GM19193 (cell line): ENCODE measurements at regions not wholly inside any gene's neighbourhood (a gene's known extent, or its start where the extent isn't known, plus 50 kb on each side); places are given as distances from the start of the nearest gene placed in this dataset.

Source experiments
- POLR2A ChIP-seq: IDR thresholded peaks from 4 replicates; pipeline ENCODE4 v1.6.1; 2011; ENCODE audit not compliant: insufficient read depth, insufficient read length; ENCODE audit errors: extremely low read depth

GRCh38 chr3:106421426-106421825 is 552.6 kb upstream of the CBLB start:
- TF ChIP-seq POLR2A, result no peak

GRCh38 chr3:106421909-106422308 is 553.1 kb upstream of the CBLB start:
- TF ChIP-seq POLR2A, result no peak

GRCh38 chr3:106423321-106424225 is 554.8 kb upstream of the CBLB start:
- no peak for TF ChIP-seq POLR2A

GRCh38 chr3:106425026-106425425 is 556.2 kb upstream of the CBLB start:
- no peak for TF ChIP-seq POLR2A

- no peak for TF ChIP-seq POLR2A
Observed at GRCh38 chr3:106425916-106426315, 557.1 kb upstream of the CBLB start.

GRCh38 chr3:106428565-106428994 is 559.8 kb upstream of the CBLB start:
- TF ChIP-seq POLR2A, result no peak

GRCh38 chr3:106431721-106432120 is 562.9 kb upstream of the CBLB start:
- no peak for TF ChIP-seq POLR2A

GRCh38 chr3:106435899-106436453 is 567.2 kb upstream of the CBLB start:
- TF ChIP-seq POLR2A, result no peak

- no peak for TF ChIP-seq POLR2A
Observed at GRCh38 chr3:106438887-106439286, 570.1 kb upstream of the CBLB start.

GRCh38 chr3:106440672-106441071 is 571.9 kb upstream of the CBLB start:
- no peak for TF ChIP-seq POLR2A

- no peak for TF ChIP-seq POLR2A
Observed at GRCh38 chr3:106446271-106446670, 577.5 kb upstream of the CBLB start.

GRCh38 chr3:106447723-106448301 is 579.0 kb upstream of the CBLB start:
- TF ChIP-seq POLR2A, result no peak

GRCh38 chr3:106452096-106452495 is 583.3 kb upstream of the CBLB start:
- TF ChIP-seq POLR2A, result no peak

GRCh38 chr3:106454497-106454896 is 585.7 kb upstream of the CBLB start:
- TF ChIP-seq POLR2A, result no peak

- TF ChIP-seq POLR2A, result no peak
Observed at GRCh38 chr3:106457281-106458180, 588.7 kb upstream of the CBLB start.

GRCh38 chr3:106458952-106459351 is 590.1 kb upstream of the CBLB start:
- TF ChIP-seq POLR2A, result no peak

GRCh38 chr3:106466881-106467280 is 598.1 kb upstream of the CBLB start:
- no peak for TF ChIP-seq POLR2A
